Naive thymus-derived CD8-positive, alpha-beta T cell (primary cell): ENCODE measurements at regions not wholly inside any gene's neighbourhood (a gene's known extent, or its start where the extent isn't known, plus 50 kb on each side); places are given as distances from the start of the nearest gene placed in this dataset.
"Not testable (repeated sequence)": the region's sequence is repeated elsewhere in the genome, so short reads cannot be mapped to it uniquely, and the experiment has no call there.

Experiments
- ATAC-seq, 2 donors: fragments of 150-1000 bp; cut with Tn5 transposase in 1 of 2; sonication (Bioruptor Pico), chemical (Tn5 transposase) in 1 of 2; 1 replicate in 1 of 2; 2 replicates in 1 of 2; pipeline ENCODE4 v1.10.0; 2021; ENCODE audit warnings: mild to moderate bottlenecking in 2 of 2, moderate library complexity in 2 of 2
- POLR2A ChIA-PET: fragments of 350-600 bp; sonication (Branson Sonifier 250); formaldehyde crosslinking; loops from one replicate; lab custom pipeline; 2021; ENCODE audit warnings: antibody characterized with exemption; lab: Charles Lee
- DNase-seq, 10 donors: peaks; one replicate each; pipeline versions ENCODE4 v3.0.0 to v3.0.0-alpha.2; 2020 to 2022
- H3K27ac Mint-ChIP-seq, 10 donors: one replicate each; pipeline ENCODE4 v1.8.0; 2020 to 2022; ENCODE audit warnings: mild to moderate bottlenecking in 10 of 10, mixed read lengths in 10 of 10, moderate library complexity in 4 of 10, inconsistent platforms in 1 of 10
- H3K27me3 Mint-ChIP-seq, 5 donors: one replicate each; pipeline ENCODE4 v1.8.0; 2021 to 2022; ENCODE audit warnings: mixed read lengths in 5 of 5
- H3K36me3 Mint-ChIP-seq, 3 donors: one replicate each; pipeline ENCODE4 v1.8.0; 2020 to 2022; ENCODE audit warnings: mixed read lengths in 3 of 3, mild to moderate bottlenecking in 2 of 3, inconsistent platforms in 1 of 3
- H3K4me1 Mint-ChIP-seq, 4 donors: one replicate each; pipeline ENCODE4 v1.8.0; 2021 to 2022; ENCODE audit warnings: mixed read lengths in 4 of 4
- H3K4me3 Mint-ChIP-seq, 10 donors: one replicate each; pipeline ENCODE4 v1.8.0; 2020 to 2022; ENCODE audit warnings: mild to moderate bottlenecking in 10 of 10, mixed read lengths in 10 of 10, moderate library complexity in 6 of 10, inconsistent platforms in 1 of 10
- H3K9me3 Mint-ChIP-seq, 9 donors: one replicate each; pipeline ENCODE4 v1.8.0; 2020 to 2022; ENCODE audit warnings: mixed read lengths in 9 of 9, mild to moderate bottlenecking in 3 of 9, inconsistent platforms in 1 of 9, moderate library complexity in 1 of 9

DNA sequence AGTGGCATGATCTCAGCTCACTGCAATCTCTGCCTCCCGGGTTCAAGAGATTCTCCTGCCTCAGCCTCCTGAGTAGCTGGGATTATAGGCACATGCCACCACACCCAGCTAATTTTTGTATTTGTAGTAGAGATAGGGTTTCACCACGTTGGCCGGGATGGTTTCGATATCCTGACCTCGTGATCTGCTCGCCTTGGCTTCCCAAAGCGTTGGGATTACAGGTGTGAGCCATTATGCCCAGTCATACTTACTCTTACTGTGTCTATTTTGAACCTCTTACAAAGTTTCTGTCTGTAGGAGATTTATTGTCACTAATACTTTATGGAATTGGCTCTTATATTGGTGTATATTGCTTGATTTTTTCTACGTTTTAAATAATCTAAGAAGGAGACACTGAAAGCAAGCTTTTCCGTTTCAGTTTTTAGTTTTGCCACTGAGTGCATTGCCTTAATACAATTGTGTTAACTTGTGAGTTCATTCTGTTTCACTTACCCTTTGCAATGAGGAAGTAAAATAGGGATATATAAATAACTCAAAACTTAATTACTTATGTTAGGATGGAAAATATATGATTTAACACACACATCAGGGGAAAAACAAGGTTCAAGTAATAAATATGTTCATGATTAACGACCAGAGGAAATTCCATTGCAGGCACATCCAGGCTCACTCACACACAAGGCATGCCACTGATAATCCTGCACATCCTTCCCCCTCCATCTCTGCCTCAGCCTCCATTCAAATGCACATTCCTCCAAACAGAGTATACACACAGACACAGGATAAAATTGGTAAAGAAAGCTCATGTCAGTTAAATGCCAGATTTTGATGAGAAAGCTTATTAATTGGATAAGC, 279.3 kb upstream of the RASGRP1 start:
- Mint-ChIP-seq H3K27me3 (peaks cover 13 to 46% (median 26%) of the 10 kb centered on the region in 5 donors), H3K4me3 (no peak overlapping the region), H3K9me3 (no peaks in the 10 kb centered on the region), H3K4me1 (no peaks in the 10 kb centered on the region), H3K36me3 (no peaks in the 10 kb centered on the region), H3K27ac (no peak overlapping the region)
- no peak for ATAC-seq
- no peak for DNase-seq
- POLR2A ChIA-PET, result no interaction called here

DNA sequence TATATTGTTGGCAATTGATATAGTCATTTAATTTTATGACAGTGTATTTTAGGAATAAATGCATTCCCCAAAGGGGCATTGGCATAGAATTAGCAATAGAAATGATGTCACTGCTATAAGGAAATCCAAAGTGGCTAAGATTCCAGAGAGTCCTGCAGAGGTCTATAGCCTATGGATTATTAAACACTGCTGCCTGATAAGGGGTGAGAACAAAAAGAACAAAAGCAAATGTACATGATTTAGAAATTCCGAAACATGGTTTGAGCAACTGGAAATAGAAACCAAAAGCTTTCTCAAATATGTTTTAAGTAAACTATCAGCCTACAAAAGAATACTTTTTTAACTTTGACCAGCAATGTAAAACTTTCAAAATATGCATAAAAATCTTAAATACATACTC, 280.1 kb upstream of the RASGRP1 start:
- H3K36me3 Mint-ChIP-seq, result no peaks in the 10 kb centered on the region
- POLR2A ChIA-PET, result no interaction called here
- no peak overlapping the region for H3K4me3 Mint-ChIP-seq
- ATAC-seq (no peak), DNase-seq (no peak)
- H3K27me3 Mint-ChIP-seq, result peaks cover 17 to 53% (median 31%) of the 10 kb centered on the region in 5 donors
- H3K9me3 Mint-ChIP-seq, result no peaks in the 10 kb centered on the region
- H3K27ac Mint-ChIP-seq, result no peak overlapping the region
- H3K4me1 Mint-ChIP-seq, result no peaks in the 10 kb centered on the region

DNA sequence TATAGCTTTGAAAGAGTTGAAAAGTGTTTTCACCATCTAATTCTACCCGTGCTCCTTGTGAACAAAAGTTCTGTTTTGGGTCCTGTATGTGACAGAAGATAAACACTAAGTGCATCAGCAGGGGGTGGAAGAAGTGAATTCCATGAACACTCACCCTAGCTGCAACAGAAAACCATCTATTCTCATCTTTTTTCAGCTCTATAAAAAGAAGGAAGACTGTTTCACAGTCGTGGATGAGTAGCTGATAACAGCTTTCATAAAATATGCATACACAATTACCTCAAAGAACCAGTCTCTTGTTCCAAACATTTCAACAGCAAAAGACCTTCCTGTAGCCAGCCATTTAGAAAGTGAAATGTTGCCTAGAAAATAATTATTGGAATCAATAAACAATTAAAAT, 281.7 kb upstream of the RASGRP1 start:
- DNase-seq (no peak), ATAC-seq (no peak)
- H3K4me1 Mint-ChIP-seq, result no peaks in the 10 kb centered on the region
- H3K36me3 Mint-ChIP-seq, result no peaks in the 10 kb centered on the region
- POLR2A ChIA-PET, result no interaction called here
- H3K27ac Mint-ChIP-seq, result no peak overlapping the region
- peaks cover 16 to 53% (median 29%) of the 10 kb centered on the region in 5 donors for H3K27me3 Mint-ChIP-seq
- no peak overlapping the region for H3K4me3 Mint-ChIP-seq
- no peaks in the 10 kb centered on the region for H3K9me3 Mint-ChIP-seq

DNA sequence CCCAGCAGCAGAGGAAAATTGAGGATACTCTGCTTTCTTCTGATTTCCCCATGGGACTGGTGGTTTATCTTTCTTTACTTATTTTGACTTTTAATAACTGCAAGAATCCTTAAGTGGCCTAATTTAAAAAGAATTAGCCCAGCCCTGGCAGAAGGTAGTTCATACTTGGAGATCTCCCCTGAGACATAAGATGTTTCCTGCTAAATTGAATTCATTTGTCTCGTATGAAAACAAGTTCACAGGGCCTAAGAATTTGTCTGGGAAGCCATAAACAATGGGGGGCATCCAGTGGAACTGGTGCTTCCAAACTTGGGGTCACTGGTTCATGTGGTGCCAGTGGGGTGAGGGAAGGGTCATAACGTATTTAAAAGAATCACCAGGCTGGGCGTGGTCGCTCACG, 283.1 kb upstream of the RASGRP1 start:
- Mint-ChIP-seq H3K27ac (no peak overlapping the region), H3K4me1 (no peaks in the 10 kb centered on the region), H3K27me3 (peaks cover 15 to 40% (median 29%) of the 10 kb centered on the region in 5 donors), H3K9me3 (no peaks in the 10 kb centered on the region), H3K4me3 (no peak overlapping the region), H3K36me3 (no peaks in the 10 kb centered on the region)
- no peak for DNase-seq
- ATAC-seq, result no peak
- POLR2A ChIA-PET, result no interaction called here

DNA sequence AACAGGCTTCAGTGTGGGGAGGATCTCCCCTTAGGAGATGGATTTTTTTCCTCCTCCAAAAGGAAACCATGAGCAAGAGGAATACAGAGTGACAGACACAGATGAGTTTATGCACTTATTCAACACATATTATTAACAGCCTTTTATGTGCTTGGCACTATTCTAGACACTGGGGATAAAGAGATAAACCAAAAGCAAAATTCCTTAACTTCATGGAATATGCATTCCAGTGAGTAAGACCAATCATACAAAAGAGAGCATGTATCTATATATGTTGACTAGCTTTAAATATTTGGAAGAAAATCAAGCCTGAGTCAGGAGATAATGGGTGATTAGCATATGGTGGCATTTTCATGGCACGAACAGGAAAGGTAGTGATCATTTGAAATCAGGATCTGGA, 284.4 kb upstream of the RASGRP1 start:
- no peaks in the 10 kb centered on the region for H3K36me3 Mint-ChIP-seq
- H3K4me3 Mint-ChIP-seq, result no peak overlapping the region
- H3K27ac Mint-ChIP-seq, result peak overlapping the region in 1 of 10 donors; percentile 81
- ATAC-seq (no peak), DNase-seq (no peak)
- H3K9me3 Mint-ChIP-seq, result no peaks in the 10 kb centered on the region
- no peaks in the 10 kb centered on the region for H3K4me1 Mint-ChIP-seq
- peaks cover 15 to 28% (median 24%) of the 10 kb centered on the region in 5 donors for H3K27me3 Mint-ChIP-seq
- POLR2A ChIA-PET, result no interaction called here

DNA sequence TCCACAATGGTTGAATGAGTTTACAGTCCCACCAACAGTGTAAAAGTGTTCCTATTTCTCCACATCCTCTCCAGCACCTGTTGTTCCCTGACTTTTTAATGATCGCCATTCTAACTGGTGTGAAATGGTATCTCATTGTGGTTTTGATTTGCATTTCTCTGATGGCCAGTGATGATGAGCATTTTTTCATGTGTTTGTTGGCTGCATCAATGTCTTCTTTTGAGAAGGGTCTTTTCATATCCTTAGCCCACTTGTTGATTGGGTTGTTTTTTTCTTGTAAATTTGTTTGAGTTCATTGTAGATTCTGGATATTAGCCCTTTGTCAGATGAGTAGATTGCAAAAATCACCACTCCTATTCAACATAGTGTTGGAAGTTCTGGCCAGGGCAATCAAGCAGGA, 287.6 kb upstream of the RASGRP1 start:
- H3K27ac Mint-ChIP-seq, ATAC-seq, POLR2A ChIA-PET, DNase-seq, H3K4me3 Mint-ChIP-seq, H3K36me3 Mint-ChIP-seq, H3K9me3 Mint-ChIP-seq, H3K4me1 Mint-ChIP-seq: not testable (repeated sequence)
- peaks cover 13 to 43% (median 19%) of the 10 kb centered on the region in 5 donors for H3K27me3 Mint-ChIP-seq

DNA sequence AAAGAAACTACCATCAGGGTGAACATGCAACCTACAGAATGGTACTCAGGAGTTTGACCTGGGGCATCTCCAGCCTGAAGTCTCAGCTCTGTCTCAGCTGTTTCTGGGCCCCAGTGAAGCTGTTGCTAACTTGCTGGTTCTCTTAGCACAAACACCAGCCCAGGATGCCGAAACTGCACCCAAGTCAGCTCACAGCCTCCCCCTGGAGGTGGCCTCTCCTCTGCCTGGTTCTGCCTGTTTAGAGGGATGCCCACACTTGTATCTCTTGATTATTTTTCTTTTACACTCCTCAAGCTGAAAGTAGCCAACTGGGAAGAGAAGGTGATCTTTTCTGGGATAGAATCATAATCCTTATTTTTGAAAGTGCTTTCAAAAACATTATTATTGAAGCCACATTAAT, 289.0 kb upstream of the RASGRP1 start:
- no peak overlapping the region for H3K4me3 Mint-ChIP-seq
- no peaks in the 10 kb centered on the region for H3K36me3 Mint-ChIP-seq
- POLR2A ChIA-PET, result no interaction called here
- no peaks in the 10 kb centered on the region for H3K9me3 Mint-ChIP-seq
- DNase-seq, result peak in 8 of 10 donors; percentile 2 to 65 (median 11)
- peaks cover 11 to 44% (median 20%) of the 10 kb centered on the region in 5 donors for H3K27me3 Mint-ChIP-seq
- no peak for ATAC-seq
- H3K4me1 Mint-ChIP-seq, result no peaks in the 10 kb centered on the region
- H3K27ac Mint-ChIP-seq, result no peak overlapping the region

DNA sequence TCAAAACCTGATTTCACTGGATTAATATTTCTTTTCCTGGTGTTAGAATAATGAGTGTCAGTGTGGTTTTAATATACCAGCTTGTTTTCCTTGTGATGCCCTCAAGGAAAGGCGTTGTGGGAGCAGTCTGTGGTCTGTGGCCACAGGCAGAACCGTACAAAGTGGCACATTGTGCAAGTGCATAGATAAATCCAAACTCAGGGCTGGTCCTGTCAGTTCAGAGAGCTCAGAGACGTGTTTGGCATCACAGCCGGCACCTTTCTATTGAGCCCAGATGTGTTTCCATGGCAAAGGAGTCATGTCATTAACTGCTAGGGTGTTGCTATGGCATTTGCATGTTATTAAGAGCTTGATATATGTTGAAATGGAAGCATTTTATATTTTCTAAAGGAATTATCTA, 289.9 kb upstream of the RASGRP1 start:
- POLR2A ChIA-PET, result no interaction called here
- no peaks in the 10 kb centered on the region for H3K36me3 Mint-ChIP-seq
- ATAC-seq (no peak), DNase-seq (no peak)
- H3K27me3 Mint-ChIP-seq, result peaks cover 7 to 35% (median 11%) of the 10 kb centered on the region in 5 donors
- H3K9me3 Mint-ChIP-seq, result no peaks in the 10 kb centered on the region
- H3K27ac Mint-ChIP-seq, result no peak overlapping the region
- H3K4me3 Mint-ChIP-seq, result no peak overlapping the region
- no peaks in the 10 kb centered on the region for H3K4me1 Mint-ChIP-seq

DNA sequence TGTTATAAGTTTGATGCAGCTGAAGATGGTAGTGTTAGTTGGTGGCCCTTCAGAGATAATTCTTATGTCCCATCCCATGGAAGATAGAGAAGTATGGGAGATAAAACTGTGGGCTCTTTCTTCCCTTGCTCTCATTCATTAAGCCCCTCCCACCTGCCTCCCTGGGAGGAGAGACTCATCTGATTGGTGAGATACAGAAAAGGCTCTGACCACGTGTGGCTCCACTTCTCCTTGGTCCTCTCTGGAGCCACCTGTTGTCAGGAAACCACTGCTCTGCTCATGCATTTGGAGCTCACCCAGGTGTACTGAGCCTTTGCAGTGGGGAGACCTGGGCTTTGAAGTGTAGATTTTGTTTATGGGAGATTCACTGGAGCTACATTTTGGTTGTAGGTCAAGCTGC, 293.2 kb upstream of the RASGRP1 start:
- Mint-ChIP-seq H3K27me3 (peaks cover 5 to 25% (median 6%) of the 10 kb centered on the region in 5 donors), H3K9me3 (no peaks in the 10 kb centered on the region), H3K4me3 (no peak overlapping the region), H3K27ac (no peak overlapping the region), H3K4me1 (no peaks in the 10 kb centered on the region), H3K36me3 (no peaks in the 10 kb centered on the region)
- POLR2A ChIA-PET, result no interaction called here
- DNase-seq (no peak), ATAC-seq (no peak)

DNA sequence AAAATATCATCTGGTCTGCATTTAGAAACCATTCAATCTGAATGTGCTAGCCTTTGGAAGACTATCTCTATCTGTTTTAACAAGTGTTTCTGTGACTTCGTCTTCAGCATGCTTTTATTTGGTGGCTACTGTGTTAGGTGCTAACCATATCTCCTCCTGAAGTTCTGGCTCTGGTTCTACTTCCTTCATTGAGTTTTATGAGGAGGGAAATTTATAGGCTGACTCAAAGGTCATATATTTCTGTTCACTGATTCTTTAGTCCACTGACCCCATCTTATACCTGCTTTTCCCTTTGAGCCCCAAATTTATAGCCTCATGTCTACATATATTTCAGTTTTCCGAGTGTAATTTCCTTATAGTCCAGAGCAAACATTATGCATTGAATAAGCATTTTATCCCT, 295.0 kb upstream of the RASGRP1 start:
- POLR2A ChIA-PET, result no interaction called here
- no peaks in the 10 kb centered on the region for H3K36me3 Mint-ChIP-seq
- no peak overlapping the region for H3K27ac Mint-ChIP-seq
- no peaks in the 10 kb centered on the region for H3K4me1 Mint-ChIP-seq
- H3K9me3 Mint-ChIP-seq, result no peaks in the 10 kb centered on the region
- ATAC-seq (no peak), DNase-seq (no peak)
- no peak overlapping the region for H3K4me3 Mint-ChIP-seq
- peaks cover 4 to 25% (median 7%) of the 10 kb centered on the region in 5 donors for H3K27me3 Mint-ChIP-seq

DNA sequence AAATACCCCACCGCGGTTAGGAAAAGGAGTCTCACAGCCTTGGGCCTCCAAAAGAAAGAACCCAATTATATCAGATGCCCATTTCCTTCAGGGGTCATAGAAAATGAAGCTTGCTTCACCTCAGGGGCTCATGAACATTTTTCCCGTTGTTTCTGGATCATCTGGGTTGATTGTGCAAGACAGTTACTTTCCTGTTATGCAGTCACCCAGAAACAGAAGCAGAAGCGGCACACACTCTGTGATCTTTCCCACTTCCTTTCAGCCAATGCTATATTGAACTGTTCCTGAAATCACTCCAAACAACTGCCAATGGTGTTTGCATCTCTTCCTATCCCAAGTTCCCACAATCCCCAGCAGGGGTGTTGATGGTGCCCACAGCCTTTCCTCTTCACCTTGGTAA, 295.6 kb upstream of the RASGRP1 start:
- no peaks in the 10 kb centered on the region for H3K36me3 Mint-ChIP-seq
- peaks cover 4 to 25% (median 7%) of the 10 kb centered on the region in 5 donors for H3K27me3 Mint-ChIP-seq
- no peak for ATAC-seq

DNA sequence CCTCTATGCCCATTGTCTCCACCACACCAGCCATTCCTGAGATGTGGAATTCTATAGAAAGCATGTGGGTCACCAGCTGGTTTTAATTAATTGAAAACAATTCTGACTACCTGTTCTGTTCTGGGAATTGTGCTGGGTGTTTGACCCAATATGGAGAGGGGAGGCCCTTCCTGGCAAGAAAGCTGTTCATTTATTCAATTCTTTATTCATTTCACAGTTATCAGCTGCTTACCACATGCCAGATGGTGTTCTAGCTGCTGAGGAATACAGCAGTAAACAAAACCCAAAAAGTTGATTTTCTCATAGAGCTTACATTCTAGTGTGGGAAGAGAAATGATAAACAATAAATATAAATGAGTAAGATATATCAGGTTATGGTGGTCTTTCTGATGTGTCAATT, 296.1 kb upstream of the RASGRP1 start:
- ATAC-seq (no peak), DNase-seq (no peak)
- peaks cover 4 to 25% (median 10%) of the 10 kb centered on the region in 5 donors for H3K27me3 Mint-ChIP-seq
- no peak overlapping the region for H3K4me3 Mint-ChIP-seq
- no peaks in the 10 kb centered on the region for H3K4me1 Mint-ChIP-seq
- POLR2A ChIA-PET, result no interaction called here
- no peak overlapping the region for H3K27ac Mint-ChIP-seq
- no peaks in the 10 kb centered on the region for H3K36me3 Mint-ChIP-seq
- H3K9me3 Mint-ChIP-seq, result no peaks in the 10 kb centered on the region

More for the DNA sequence above, 295.6 kb upstream of the RASGRP1 start:
- Mint-ChIP-seq H3K9me3 (no peaks in the 10 kb centered on the region), H3K4me3 (no peak overlapping the region), H3K4me1 (no peaks in the 10 kb centered on the region), H3K27ac (no peak overlapping the region)
- no peak for DNase-seq
- POLR2A ChIA-PET, result no interaction called here

DNA sequence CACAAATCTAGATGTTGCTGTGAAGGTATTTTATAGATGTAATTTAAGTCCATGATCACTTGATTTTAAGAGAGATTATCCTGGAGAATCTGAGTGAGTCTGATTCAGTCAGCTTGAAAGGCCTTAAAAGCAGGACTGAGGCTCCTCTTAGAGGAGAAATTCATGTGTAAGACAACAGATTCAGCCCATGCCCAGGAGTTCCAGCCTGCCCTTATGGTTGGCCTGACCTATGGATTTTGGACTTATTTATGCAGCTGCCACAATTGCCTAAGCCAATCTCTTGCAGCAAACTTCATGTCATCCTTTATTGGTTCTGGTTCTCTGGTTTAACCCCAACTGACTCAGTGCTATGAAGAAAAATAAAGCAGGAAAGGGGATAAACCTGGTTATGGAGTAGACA, 296.5 kb upstream of the RASGRP1 start:
- Mint-ChIP-seq H3K9me3 (no peaks in the 10 kb centered on the region), H3K27ac (peak overlapping the region in 1 of 10 donors; percentile 71), H3K36me3 (no peaks in the 10 kb centered on the region), H3K4me3 (no peak overlapping the region), H3K27me3 (peaks cover 4 to 25% (median 12%) of the 10 kb centered on the region in 5 donors), H3K4me1 (no peaks in the 10 kb centered on the region)
- POLR2A ChIA-PET, result no interaction called here
- ATAC-seq (no peak), DNase-seq (no peak)

DNA sequence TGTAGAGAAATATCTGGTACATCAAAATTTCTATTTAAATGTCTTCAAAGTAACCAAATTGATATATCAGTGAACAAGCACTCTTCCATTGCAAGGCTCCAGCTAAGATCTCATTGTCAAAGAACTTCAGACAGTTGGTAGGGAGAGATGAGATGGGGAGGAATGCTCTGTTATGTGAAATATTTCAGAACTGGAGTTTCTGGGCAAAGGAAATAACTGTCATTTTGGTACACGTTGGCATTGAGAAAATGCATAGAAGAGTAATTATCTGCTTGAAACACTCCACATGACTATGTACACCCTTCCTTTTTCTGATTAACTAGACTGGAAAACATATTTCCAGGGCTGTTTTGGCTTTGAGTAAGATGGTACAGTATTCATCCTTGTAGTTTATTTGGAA, 297.5 kb upstream of the RASGRP1 start:
- Mint-ChIP-seq H3K4me3 (no peak overlapping the region), H3K4me1 (no peaks in the 10 kb centered on the region), H3K9me3 (no peaks in the 10 kb centered on the region), H3K36me3 (no peaks in the 10 kb centered on the region), H3K27ac (no peak overlapping the region), H3K27me3 (peaks cover 4 to 27% (median 13%) of the 10 kb centered on the region in 5 donors)
- no peak for ATAC-seq
- POLR2A ChIA-PET, result no interaction called here
- DNase-seq, result no peak
